HEK293T (cell line): ENCODE measurements at regions not wholly inside any gene's neighbourhood (a gene's known extent, or its start where the extent isn't known, plus 50 kb on each side); places are given as distances from the start of the nearest gene placed in this dataset.
"Not testable (repeated sequence)": the region's sequence is repeated elsewhere in the genome, so short reads cannot be mapped to it uniquely, and the experiment has no call there.

Experiments used
- FOXK2 ChIP-seq: fragments of 450-650 bp; IDR thresholded peaks from 2 replicates; pipeline ENCODE4 v1.6.1; 2016; ENCODE audit warnings: mild to moderate bottlenecking
- HDGF ChIP-seq: fragments of 450-650 bp; IDR thresholded peaks from 2 replicates; pipeline ENCODE4 v1.6.1; 2017; ENCODE audit warnings: antibody characterized with exemption, borderline replicate concordance

- not testable (repeated sequence) for TF ChIP-seq FOXK2, HDGF
Measured at GRCh38 chr20:25772437-25772836, 75.8 kb upstream of the ZNF337 start.
